HG03469 (cell line): ENCODE measurements at regions not wholly inside any gene's neighbourhood (a gene's known extent, or its start where the extent isn't known, plus 50 kb on each side); places are given as distances from the start of the nearest gene placed in this dataset.
"Not testable (repeated sequence)": the region's sequence is repeated elsewhere in the genome, so short reads cannot be mapped to it uniquely, and the experiment has no call there.

ENCODE experiments used
- ATAC-seq: cut with Tn5 transposase; IDR thresholded peaks from one replicate; pipeline ENCODE4 v1.9.1; 2021; ENCODE audit warnings: mild to moderate bottlenecking, moderate library complexity, moderate number of reproducible peaks; ENCODE audit not compliant: unreplicated experiment

DNA sequence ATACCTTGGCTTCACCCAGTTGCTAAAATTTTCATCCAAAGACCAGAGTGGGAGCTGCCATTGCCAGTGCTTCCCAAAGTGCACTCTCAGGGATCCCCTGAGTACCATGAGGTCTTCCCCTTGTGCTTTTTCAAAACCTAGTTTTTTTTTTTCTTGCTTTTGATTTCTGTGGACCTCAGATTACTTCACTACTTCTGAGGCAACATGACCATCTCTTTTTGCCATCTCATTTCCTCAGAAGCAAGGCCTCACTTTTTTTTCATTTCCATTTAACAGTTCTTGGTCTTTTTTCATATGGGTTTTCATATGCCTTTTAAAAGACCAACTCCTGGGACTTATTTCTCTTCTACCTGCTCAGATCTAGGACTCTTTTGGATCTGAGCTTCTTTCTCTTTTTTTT, 64.1 kb upstream of the MMS22L start:
- ATAC-seq: no peak

DNA sequence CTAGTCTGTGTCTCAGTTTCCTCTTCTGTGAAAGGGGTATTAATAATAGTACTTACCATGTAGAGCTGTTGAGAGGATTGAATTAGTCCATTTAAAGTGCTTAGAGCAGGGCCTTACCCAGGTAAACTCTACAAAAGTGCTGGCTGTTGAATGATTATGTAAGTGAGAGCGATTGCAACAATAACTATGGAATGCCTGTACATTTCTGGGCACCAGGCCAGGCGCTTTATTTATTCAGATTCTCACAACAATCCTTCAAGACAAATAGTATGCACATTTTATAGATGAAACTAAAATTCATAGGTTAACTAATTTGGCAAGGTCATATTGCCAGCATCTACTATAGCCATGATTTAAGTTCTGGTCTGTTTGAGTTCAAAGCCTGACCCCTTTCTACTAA, 78.3 kb upstream of the MMS22L start:
- no peak for ATAC-seq

DNA sequence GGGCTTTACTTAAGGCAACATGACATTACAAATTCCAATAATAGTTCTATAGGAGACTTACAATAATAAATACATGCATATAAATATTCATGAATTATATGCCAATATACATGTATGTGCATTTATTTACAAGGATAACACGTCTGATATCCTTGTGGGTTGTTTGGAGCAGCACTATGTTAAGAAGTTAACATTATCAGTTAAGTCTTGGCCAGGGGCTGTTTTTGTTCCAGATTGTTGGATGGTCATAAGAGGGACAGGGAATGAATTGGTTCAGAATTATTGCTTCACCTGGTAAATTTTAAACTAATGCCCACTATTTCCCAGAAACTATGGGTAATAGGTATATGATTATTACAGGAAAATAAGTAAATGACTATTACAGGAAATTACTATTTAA, 81.3 kb upstream of the MMS22L start:
- no peak for ATAC-seq

DNA sequence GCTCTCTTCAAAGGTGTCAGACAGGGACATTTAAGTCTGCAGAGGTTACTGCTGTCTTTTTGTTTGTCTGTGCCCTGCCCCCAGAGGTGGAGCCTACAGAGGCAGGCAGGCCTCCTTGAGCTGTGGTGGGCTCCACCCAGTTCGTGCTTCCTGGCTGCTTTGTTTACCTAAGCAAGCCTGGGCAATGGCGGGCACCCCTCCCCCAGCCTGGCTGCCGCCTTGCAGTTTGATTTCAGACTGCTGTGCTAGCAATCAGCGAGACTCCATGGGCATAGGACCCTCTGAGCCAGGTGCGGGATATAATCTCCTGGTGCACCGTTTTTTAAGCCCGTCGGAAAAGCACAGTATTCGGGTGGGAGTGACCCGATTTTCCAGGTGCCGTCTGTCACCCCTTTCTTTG, 99.1 kb upstream of the MMS22L start:
- ATAC-seq: not testable (repeated sequence)

DNA sequence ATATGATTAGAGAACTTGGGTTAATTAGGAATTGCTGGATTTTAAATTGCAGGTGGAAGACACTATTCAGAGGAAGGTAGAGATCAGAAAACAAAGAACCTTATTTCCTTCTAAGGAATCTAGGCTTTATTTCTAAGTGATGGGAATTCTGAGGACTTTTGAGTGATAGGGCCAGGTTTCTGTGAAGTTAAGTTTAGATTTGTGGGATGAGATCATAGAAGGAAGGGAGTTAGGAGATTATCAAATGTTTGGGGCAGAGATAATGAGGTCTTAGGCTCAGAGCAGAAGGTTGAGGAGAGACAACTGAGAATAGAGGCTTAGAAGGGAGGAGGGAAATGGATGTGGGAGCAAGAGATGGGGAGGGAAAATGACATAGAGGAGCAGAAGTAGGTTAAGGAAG, 109.7 kb upstream of the MMS22L start:
- no peak for ATAC-seq

DNA sequence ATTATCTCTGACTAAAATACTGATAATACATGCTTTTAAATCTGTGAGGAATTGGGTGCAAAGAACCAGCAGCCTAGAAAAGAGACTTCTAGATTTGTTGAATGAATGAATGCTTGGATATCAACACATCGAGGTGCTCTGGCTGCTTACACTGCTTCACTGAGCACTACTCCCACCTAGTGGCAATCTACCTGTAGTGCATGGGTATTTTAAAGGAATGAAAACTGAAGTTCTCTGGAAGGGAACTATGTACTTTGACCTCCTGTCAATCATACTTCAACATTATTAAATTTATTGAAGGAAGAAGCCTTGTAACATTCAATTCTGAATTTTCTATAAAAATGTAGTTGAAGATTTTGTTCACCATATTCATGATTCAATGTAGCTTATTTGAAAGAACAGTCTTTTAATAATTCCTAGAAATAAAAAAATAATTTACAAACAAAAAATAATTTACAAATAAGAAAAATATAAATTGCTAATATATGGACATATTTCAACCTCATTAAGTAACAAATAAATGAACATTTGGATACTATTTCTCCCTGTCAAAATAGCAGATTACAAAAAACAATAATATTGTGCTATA, 111.2 kb upstream of the MMS22L start:
- peak; percentile 93 for ATAC-seq

DNA sequence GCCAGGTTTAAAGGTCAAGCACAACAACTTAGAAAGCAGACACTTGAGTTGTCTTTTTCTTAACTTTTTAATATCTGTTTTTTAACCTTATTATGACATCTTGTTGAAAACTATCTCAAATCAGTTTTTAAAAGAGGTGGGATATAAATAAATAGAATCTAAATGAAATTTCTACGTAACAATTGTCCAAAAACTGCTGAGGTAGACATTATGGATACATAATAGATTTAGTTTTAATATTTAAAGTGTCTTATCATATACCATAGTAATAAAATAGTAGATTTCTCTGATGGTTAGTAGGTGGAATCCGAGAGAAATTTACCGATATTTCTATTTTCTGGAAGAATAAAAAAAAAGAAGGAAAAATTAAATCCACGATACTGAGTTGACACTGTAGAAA, 113.9 kb upstream of the MMS22L start:
- no peak for ATAC-seq

DNA sequence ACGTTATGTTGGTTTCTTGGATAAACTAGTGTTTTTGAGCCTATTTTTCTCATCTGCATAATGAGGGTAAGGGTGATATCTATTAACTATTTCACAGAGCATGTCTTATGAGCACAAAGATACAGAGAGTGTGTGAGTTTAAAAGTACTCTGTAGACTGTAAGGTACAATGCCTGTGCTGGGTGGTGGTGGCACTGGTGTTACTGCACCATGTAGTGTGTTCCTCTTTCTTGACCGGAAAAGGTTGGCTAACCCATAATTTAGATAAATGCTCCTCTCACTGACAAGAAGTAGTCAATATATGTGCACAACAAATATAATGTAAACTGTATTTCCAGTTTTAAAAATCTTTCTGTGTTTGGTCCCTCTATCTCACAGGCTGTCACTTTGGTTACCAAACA, 116.2 kb upstream of the MMS22L start:
- no peak for ATAC-seq

DNA sequence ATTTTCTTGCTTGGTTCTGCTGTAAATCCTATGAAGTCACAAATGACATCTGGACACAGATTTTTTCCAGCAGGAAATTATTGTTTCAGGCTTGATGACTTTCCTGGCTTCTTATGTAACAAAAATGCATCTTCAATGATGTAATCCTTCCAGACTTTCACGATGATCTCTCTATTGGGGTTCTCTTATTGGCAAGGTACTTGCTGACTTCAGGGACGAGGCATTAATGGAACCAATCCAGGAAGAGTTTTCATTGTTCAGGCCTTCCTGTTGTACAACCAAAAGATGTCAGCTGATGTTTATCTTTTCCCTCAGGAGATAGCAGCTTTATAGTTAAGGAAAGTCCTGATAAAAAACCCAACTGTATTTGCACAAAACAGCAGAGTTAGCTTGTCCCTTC, 118.5 kb upstream of the MMS22L start:
- no peak for ATAC-seq

DNA sequence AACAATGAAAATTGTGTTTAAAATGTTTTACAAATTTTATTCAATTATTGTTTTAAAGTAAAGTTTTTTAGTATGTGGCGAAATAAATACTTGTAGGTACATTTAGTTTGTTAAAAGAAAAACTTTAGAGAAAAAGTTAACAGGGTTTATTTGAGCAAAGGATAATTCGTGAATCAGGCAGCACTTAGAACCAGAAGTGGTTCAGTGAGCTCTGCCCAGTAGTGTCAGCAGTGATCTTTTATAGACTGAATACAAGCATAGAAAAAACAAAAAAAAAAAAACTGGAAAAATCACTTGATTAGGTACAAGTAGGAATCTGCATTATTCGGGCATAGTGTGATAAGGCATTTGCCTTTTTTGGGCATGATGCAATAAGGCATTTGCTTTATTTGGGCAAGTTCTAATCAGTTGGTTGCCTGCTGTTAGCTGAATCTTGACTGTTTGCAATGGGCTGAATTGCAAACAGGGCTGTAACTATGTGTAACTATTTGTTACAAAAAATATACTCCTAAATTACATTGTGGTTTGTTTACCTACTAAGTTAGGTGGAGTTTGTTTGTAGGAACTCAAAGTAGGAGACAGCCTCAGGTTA, 122.9 kb upstream of the MMS22L start:
- ATAC-seq: no peak

DNA sequence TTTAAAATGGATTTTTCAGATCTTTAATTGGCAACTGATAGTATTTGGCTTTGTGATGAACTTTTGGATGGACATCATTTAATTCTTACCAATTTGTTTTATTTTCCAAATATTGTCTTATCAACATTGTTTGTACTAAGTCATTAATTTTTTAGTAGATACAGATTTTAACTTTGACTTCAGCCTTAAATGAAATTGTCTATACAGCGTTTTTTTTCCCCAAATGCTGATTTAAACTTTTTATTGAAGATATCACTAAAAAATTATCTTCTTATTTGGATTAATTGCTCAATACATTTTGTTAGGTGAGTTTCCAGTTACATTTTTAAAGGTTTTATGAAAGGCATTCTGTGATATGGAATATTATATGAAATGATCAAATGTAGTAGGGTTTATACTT, 123.6 kb upstream of the MMS22L start:
- no peak for ATAC-seq

DNA sequence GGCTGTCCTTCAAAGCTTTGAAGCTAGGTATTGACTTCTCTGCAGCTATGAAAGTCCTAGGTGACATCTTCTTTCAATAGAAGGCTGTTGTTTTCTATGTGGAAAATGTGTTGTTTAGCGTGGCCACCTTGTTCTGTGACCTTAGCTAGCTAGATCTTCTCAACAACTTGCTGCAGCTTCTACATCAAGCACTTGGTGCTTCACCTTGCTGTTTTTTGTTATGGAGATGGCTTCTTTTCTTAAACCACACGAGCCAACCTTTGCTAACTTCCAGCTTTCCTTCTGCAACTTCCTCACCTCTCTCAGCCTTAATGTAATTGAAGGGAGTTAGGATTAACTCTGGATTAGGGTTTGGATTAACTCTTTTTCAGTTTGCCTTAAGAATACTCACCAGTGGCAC, 128.6 kb upstream of the MMS22L start:
- ATAC-seq: no peak

DNA sequence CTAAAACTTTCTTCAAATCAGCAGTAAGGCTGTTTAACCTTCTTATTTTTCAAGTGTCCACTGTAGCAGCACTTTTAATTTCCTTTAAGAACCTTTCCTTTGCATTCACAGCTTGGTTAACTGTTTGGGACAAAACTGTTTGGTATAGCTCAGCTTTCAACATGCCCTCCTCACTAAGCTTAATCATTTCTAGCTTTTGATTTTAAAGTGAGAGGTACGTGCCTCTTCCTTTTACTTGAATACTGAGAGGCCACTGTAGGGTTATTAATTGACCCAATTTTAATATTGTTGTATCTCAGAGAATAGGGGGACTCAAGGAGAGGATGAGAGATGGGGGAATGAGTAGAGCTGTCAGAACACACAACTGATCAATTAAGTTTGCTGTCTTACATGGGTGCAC, 129.5 kb upstream of the MMS22L start:
- ATAC-seq: no peak

DNA sequence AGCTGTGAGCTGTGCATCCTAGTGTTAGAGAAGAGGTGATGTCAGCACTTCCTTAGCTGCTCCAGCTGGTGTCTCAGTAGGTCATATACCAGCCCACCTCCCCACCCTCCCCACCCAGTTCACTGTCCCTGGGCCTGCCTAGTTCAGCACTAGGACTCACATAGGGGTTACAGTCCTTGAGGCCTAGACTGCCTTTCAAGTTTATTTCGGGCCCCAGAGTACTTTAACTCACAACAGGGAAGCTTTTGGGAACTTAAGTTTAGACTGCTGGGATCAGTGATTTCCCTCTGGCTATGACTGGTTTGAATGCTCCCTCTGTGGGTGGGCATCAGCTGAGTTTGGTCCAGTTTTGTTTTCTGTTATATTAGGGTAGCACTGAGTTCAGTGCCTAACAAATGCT, 139.2 kb upstream of the MMS22L start:
- no peak for ATAC-seq

DNA sequence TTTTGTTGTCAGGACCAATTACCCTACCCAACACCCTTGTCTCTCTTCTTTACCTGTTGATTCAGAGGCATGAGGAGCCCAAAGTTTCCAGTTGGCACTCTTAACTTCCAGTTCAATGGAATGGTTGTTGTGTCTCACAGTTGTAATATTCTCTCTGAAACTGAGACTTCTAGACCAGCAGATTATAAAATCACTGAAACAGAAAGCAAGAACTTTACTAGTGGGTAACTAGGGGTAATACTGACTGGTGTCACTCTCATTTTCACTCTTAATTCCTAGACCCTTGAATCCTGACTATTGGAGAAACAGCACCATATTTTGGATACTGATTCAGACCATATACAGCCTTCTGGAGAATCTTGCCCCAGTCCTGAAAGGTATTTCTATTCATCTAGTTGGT, 140.2 kb upstream of the MMS22L start:
- no peak for ATAC-seq

DNA sequence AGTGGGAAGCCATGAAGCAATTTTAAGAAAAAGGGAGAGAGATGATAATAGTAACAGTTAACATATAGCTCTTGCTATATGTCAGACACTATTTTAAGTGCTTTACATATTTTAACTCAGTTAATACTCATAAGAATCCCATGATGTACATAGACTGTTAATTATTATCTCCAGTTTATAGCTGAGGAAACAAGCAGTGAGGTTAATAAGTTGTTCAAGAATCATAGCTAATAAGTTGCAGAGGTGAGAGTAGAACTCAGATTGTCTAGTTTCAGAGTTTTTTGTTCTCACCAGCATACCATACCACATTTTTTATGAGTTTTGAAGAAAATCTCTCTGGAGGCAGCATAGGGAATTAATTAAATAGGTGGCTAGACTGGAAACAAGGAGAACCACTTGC, 144.6 kb upstream of the MMS22L start:
- ATAC-seq: peak; percentile 88

DNA sequence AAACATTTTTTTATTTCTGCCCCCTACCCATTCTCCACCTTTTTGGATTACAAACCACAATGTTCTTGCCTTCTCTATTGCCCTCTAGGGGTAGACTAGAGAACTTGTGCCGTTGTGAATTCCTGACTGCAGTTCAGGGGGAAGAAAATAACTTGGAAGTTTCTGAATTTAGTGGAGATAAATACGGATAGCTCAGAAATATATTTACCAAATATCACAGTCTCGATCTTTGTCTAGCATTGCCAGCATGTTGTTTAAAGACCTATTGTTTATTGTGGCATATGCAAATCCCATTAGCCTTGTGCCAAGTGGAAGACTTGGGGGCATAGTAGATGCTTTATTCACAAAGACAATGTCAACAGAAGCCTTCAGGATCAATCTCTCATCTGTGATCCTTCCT, 154.1 kb upstream of the MMS22L start:
- peak; percentile 62 for ATAC-seq

DNA sequence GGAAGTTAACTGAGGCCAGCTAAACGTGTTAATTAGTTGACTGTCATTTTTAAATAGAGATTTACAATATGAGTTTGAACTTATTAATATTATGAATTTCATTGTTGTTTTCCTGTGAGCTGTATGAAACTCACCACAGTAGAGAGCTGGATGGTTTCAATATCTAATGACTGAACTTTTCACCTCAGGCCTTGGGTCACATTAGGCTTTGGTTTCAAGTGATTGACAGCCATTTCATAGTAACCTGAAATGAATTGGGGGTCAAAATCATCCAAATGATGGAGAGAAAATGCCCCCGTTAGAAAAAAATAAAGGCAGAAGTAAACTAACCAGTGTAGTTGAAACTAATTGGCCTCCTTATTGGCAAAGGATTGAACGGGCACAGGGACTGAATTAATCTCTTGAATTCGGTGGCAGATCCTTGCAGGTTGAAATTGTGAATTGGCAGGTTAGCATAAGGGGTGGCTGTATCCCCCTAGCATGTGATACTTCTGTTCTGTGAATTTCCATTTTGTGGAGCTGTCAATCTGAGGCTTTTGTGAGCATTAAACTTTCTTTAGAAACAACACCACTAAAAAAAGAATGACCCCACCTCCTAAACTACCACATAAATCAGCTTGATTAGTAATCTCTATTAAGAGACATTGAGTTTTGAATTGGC, 155.1 kb upstream of the MMS22L start:
- no peak for ATAC-seq

DNA sequence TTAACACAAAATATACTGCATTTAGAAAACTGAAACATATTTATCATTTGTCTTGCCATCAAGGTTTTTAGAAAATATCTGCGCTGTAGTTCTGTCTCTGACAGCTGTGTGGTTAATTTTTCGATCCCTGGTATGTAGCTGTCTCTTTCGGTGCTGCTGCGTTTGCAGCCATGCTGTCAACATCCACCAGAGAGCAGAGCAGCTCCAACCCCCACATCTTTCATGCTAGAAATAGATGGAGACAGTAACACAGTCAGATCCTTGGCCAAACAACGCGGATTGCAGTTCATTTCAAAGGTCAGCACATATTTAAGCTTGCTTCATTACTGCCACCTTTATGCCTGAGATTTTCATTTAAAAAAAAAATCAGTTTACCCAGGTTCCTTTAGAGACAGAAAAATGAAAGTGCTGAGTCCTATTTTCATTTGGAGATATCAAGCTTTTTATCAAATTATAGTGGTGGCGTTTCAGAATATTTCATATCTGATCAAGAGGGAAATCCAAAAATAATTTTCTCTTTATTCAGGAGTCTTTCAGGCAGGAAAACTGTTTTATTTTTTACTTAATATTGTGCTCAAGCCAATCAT, 157.7 kb upstream of the MMS22L start:
- ATAC-seq: peak; percentile 35

DNA sequence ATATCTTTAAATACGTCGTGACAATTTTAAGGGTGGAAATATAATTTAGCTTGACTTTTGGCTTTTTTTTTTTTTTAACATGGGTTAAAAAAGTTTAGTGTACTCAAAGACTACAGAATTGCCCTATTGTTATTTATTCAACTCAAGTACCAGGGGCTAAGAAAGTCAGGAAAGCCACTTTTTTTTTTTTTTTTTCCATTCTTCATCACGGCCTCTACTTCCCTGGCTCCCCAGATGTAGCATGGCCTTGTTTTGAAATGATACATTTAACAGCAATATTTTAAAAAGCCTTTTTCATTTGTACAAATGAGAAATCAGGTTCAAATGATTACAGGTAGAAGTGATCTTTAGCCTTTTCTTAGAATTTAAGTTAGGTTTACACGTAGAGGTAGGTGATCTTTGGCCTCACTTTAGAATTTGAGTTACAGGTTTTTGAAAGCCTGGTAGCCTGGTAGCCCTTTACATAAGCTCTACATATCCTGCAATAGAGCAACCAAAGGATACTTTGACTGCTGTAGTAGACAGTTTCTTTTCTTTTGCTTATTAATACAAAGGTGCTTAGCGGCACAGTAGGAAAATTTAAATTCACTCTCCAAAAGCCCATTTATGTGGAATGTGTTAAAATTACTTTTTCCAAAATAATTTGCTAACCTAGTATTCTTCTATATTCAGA, 160.5 kb upstream of the MMS22L start:
- ATAC-seq: no peak

DNA sequence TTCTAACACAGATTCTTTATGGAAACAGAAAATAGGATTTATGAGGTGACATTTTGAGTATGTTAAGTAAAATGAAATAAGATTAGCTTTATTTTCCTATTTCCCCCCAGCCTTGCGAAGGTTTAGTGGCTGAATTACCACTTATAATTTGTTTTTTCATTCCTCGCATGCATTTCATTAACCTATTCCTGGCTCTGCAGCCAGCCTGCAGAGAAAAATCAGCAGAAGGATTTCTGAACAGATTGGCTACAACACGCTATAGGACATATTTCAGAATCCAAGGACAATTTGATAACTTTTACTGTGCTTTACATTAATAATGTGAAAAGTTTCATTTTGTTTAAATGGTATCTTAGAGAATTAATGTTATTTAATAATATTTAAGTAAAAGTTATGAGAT, 162.4 kb upstream of the MMS22L start:
- no peak for ATAC-seq

DNA sequence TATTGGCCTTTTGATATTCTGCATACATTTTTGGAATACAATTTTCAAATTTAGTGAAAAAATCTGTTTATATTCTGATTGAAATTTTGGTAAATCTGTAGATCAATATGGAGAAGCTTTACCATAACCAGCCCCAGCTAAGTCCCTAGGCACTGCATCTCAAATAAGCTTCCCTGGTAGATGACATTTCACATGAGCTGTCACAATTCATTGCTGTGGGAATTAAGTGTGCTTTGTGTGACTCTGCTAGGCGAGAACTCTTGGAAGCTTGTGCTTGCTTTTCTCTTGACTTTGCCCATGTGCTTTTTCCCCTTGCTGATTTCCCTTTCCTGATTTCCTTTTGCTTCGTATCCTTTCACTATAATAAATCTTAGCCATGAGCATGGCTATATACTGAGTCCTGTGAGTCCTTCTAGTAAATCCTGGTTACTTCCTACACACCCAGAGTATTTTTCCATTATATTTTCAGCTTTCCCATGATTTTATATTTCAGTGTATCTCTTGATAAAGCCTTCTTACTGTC, 166.5 kb upstream of the MMS22L start:
- ATAC-seq: no peak
